ENCODE measurements at regions not wholly inside any gene's neighbourhood (a gene's known extent, or its start where the extent isn't known, plus 50 kb on each side); places are given as distances from the start of the nearest gene placed in this dataset.

DNA sequence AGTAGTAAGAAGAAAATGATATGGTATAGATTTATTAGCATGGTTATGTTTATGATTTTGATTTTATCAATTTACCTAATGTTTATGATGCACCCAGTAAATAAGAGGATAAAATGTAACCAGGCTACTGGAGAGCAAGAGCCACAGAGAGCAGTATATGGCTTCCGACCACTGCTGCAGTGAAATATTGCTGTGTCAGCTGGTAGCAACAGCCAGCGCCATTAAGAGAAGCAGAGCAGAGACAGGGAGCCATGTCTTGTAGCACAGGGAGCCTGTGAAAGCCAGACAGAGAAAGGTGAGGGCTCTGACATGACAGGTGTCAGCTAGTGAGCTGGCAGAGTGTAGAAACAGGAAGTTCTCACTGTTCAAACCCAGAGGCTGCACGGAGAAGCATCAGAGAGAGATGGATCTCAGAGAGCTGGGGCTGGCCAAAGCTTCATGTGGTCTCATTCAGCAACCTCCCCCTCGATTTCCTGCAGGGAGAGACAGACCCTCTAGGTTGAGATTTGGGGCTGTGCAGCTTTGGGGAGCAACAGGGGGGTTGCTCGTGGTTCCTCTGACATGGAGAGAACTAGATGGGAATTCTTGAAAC lies 202.1 kb downstream of the MED10 start:
- TF ChIP-seq, protein P1, sequence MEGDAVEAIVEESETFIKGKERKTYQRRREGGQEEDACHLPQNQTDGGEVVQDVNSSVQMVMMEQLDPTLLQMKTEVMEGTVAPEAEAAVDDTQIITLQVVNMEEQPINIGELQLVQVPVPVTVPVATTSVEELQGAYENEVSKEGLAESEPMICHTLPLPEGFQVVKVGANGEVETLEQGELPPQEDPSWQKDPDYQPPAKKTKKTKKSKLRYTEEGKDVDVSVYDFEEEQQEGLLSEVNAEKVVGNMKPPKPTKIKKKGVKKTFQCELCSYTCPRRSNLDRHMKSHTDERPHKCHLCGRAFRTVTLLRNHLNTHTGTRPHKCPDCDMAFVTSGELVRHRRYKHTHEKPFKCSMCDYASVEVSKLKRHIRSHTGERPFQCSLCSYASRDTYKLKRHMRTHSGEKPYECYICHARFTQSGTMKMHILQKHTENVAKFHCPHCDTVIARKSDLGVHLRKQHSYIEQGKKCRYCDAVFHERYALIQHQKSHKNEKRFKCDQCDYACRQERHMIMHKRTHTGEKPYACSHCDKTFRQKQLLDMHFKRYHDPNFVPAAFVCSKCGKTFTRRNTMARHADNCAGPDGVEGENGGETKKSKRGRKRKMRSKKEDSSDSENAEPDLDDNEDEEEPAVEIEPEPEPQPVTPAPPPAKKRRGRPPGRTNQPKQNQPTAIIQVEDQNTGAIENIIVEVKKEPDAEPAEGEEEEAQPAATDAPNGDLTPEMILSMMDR (IDR thresholded peaks at IDR 0.05) = no peak
- TF ChIP-seq POLR2A (IDR thresholded peaks at IDR 0.05) = no peak

Data from thyroid gland (tissue), 4 donors.